Osteoblast (primary cell): ENCODE measurements at regions not wholly inside any gene's neighbourhood (a gene's known extent, or its start where the extent isn't known, plus 50 kb on each side); places are given as distances from the start of the nearest gene placed in this dataset.
A peak's percentile ranks its signal among the peaks of the same experiment; 100 is the strongest.
"Not testable (repeated sequence)": the region's sequence is repeated elsewhere in the genome, so short reads cannot be mapped to it uniquely, and the experiment has no call there.

Experiments used
- DNase-seq: peaks from one replicate; pipeline ENCODE4 v3.0.0; 2011; ENCODE audit warnings: low spot score, mixed read lengths; ENCODE audit not compliant: insufficient read length; ENCODE audit errors: missing footprints
- H2AFZ ChIP-seq: 2 replicates; pipeline ENCODE4 v1.6.0; 2011; ENCODE audit warnings: mild to moderate bottlenecking, low read length
- H3K27ac ChIP-seq: 2 replicates; pipeline ENCODE4 v1.5.1; 2011; ENCODE audit warnings: mild to moderate bottlenecking, low read depth, low read length, moderate library complexity
- H3K27me3 ChIP-seq: 2 replicates; pipeline ENCODE4 v1.6.0; 2012; ENCODE audit warnings: mild to moderate bottlenecking, control low read depth, inconsistent platforms, low read length, moderate library complexity; ENCODE audit not compliant: insufficient read depth
- H3K36me3 ChIP-seq: 2 replicates; pipeline ENCODE4 v1.5.1; 2011; ENCODE audit warnings: mild to moderate bottlenecking, low read length, control low read depth, moderate library complexity; ENCODE audit not compliant: insufficient read depth
- H3K4me1 ChIP-seq: 2 replicates; pipeline ENCODE4 v1.5.1; 2011; ENCODE audit warnings: mild to moderate bottlenecking, low read length, control low read depth, moderate library complexity; ENCODE audit not compliant: insufficient read depth
- H3K4me2 ChIP-seq: 2 replicates; pipeline ENCODE4 v1.6.0; 2011; ENCODE audit warnings: mild to moderate bottlenecking, low read length; ENCODE audit not compliant: insufficient read depth
- H3K4me3 ChIP-seq: fragments of 200-600 bp; sonication (generic); 3 replicates; pipeline ENCODE4 v1.5.1; 2012; ENCODE audit warnings: mild to moderate bottlenecking, low read length, inconsistent platforms; ENCODE audit not compliant: insufficient read depth
- H3K79me2 ChIP-seq: 2 replicates; pipeline ENCODE4 v1.6.0; 2012; ENCODE audit warnings: mild to moderate bottlenecking, low read length, control low read depth, inconsistent platforms; ENCODE audit not compliant: insufficient read depth
- H3K9me3 ChIP-seq: 2 replicates; pipeline ENCODE4 v1.5.1; 2011; ENCODE audit warnings: low read depth, low read length, control low read depth
- H4K20me1 ChIP-seq: 2 replicates; pipeline ENCODE4 v1.6.0; 2012; ENCODE audit warnings: mild to moderate bottlenecking, low read length, control low read depth; ENCODE audit not compliant: insufficient read depth
- TF ChIP-seq, protein P1 (sequence below): IDR thresholded peaks from 2 replicates; pipeline ENCODE4 v1.5.1; 2011; ENCODE audit warnings: mild to moderate bottlenecking, low read depth, low read length, moderate library complexity; ENCODE audit errors: extremely low read depth

DNA sequence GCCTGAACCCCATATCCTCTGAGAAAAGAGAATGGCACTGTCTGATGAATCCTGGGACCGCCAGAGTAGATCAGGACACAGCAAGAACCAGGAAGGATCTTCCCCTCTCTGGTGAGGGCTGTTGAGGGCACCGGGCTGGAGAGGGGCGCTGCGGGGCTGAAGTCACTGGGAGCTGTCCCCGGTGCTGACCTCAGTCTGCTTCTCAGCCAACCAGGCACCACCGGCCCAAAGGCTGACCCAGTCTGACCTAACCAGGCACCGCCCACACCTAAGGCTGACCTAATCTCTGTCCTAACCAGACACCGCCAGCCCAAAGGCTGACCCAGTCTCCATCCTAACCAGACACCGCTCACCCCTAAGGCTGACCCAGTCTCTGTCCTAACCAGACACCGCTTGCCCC lies 82.8 kb downstream of the CPZ start:
- Histone ChIP-seq H3K4me2 (no peak overlapping the region), H3K4me1 (no peaks in the 10 kb centered on the region), H3K9me3 (no peaks in the 10 kb centered on the region), H3K4me3 (no peak overlapping the region), H3K27me3 (no peaks in the 10 kb centered on the region), H3K79me2 (no peaks in the 10 kb centered on the region), H3K36me3 (no peaks in the 10 kb centered on the region), H4K20me1 (no peaks in the 10 kb centered on the region), H2AFZ (no peak overlapping the region), H3K27ac (no peak overlapping the region)
- peak; percentile 66 for DNase-seq
- TF ChIP-seq, protein P1, sequence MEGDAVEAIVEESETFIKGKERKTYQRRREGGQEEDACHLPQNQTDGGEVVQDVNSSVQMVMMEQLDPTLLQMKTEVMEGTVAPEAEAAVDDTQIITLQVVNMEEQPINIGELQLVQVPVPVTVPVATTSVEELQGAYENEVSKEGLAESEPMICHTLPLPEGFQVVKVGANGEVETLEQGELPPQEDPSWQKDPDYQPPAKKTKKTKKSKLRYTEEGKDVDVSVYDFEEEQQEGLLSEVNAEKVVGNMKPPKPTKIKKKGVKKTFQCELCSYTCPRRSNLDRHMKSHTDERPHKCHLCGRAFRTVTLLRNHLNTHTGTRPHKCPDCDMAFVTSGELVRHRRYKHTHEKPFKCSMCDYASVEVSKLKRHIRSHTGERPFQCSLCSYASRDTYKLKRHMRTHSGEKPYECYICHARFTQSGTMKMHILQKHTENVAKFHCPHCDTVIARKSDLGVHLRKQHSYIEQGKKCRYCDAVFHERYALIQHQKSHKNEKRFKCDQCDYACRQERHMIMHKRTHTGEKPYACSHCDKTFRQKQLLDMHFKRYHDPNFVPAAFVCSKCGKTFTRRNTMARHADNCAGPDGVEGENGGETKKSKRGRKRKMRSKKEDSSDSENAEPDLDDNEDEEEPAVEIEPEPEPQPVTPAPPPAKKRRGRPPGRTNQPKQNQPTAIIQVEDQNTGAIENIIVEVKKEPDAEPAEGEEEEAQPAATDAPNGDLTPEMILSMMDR: no peak

- H2AFZ ChIP-seq: no peak overlapping the region
- H3K4me1 ChIP-seq: no peaks in the 10 kb centered on the region
- no peaks in the 10 kb centered on the region for H3K79me2 ChIP-seq
- TF ChIP-seq, protein P1: no peak
- no peaks in the 10 kb centered on the region for H3K36me3 ChIP-seq
- peak; percentile 53 for DNase-seq
- no peak overlapping the region for H3K4me2 ChIP-seq
- no peak overlapping the region for H3K27ac ChIP-seq
- no peaks in the 10 kb centered on the region for H3K27me3 ChIP-seq
- no peak overlapping the region for H3K4me3 ChIP-seq
- no peaks in the 10 kb centered on the region for H4K20me1 ChIP-seq
- H3K9me3 ChIP-seq: no peaks in the 10 kb centered on the region
Measured at GRCh38 chr4:8674311-8674885, 81.8 kb downstream of the CPZ start.

GRCh38 chr4:8673106-8673505 lies 80.5 kb downstream of the CPZ start:
- DNase-seq: peak; percentile 36

GRCh38 chr4:8672486-8672885 lies 79.9 kb downstream of the CPZ start:
- H3K4me1 ChIP-seq: no peaks in the 10 kb centered on the region
- H3K9me3 ChIP-seq: no peaks in the 10 kb centered on the region
- no peak for DNase-seq
- no peaks in the 10 kb centered on the region for H4K20me1 ChIP-seq
- H3K27ac ChIP-seq: no peak overlapping the region
- no peak overlapping the region for H3K4me3 ChIP-seq
- no peaks in the 10 kb centered on the region for H3K36me3 ChIP-seq
- H3K79me2 ChIP-seq: no peaks in the 10 kb centered on the region
- H3K27me3 ChIP-seq: no peaks in the 10 kb centered on the region
- no peak overlapping the region for H3K4me2 ChIP-seq
- H2AFZ ChIP-seq: no peak overlapping the region
- TF ChIP-seq, protein P1: no peak

More at GRCh38 chr4:8673106-8673505, 80.5 kb downstream of the CPZ start:
- H3K4me1 ChIP-seq, H4K20me1 ChIP-seq, H3K27ac ChIP-seq, H2AFZ ChIP-seq, H3K79me2 ChIP-seq, H3K36me3 ChIP-seq, H3K4me3 ChIP-seq, H3K9me3 ChIP-seq, H3K27me3 ChIP-seq, H3K4me2 ChIP-seq: not testable (repeated sequence)
